GM23338 (cell line): ENCODE measurements at regions not wholly inside any gene's neighbourhood (a gene's known extent, or its start where the extent isn't known, plus 50 kb on each side); places are given as distances from the start of the nearest gene placed in this dataset.

Experiments
- ATAC-seq: fragments of 200-7000 bp; cut with Tn5 transposase; 3 replicates; pipeline ENCODE4 v1.9.1; 2020
- DNase-seq: peaks from one replicate; pipeline ENCODE4 v3.0.0-alpha.2; 2015; ENCODE audit warnings: low spot score
- H2AFZ ChIP-seq: fragments of 200-600 bp; sonication (generic); 2 replicates; pipeline ENCODE4 v1.8.0; 2016; ENCODE audit warnings: antibody characterized with exemption, mild to moderate bottlenecking, moderate library complexity
- H3F3A ChIP-seq: fragments of 200-600 bp; sonication (generic); replicated peaks from 2 replicates; pipeline ENCODE4 v1.8.0; 2017; ENCODE audit warnings: antibody characterized with exemption, mixed run types, low read depth
- H3K27ac ChIP-seq: fragments of 200-600 bp; sonication (generic); 2 replicates; pipeline ENCODE4 v1.6.1; 2016; ENCODE audit warnings: low read depth
- H3K27me3 ChIP-seq: fragments of 200-600 bp; sonication (generic); 2 replicates; pipeline ENCODE4 v1.8.0; 2016; ENCODE audit warnings: mild to moderate bottlenecking, mixed run types, moderate library complexity; ENCODE audit not compliant: insufficient read depth
- H3K36me3 ChIP-seq: fragments of 200-600 bp; sonication (generic); 2 replicates; pipeline ENCODE4 v1.8.0; 2016; ENCODE audit warnings: mild to moderate bottlenecking; ENCODE audit not compliant: insufficient read depth
- H3K4me1 ChIP-seq: fragments of 200-600 bp; sonication (generic); 2 replicates; pipeline ENCODE4 v1.8.0; 2016; ENCODE audit warnings: mild to moderate bottlenecking, moderate library complexity; ENCODE audit not compliant: insufficient read depth
- H3K4me2 ChIP-seq: fragments of 200-600 bp; sonication (generic); 2 replicates; pipeline ENCODE4 v1.7.1; 2017; ENCODE audit warnings: mixed run types
- H3K4me3 ChIP-seq: fragments of 200-600 bp; sonication (generic); 2 replicates; pipeline ENCODE4 v1.6.1; 2016; ENCODE audit warnings: mixed run types
- H3K79me2 ChIP-seq: fragments of 200-600 bp; sonication (generic); replicated peaks from 2 replicates; pipeline ENCODE4 v1.8.0; 2017; ENCODE audit warnings: mild to moderate bottlenecking; ENCODE audit not compliant: insufficient read depth
- H3K9me2 ChIP-seq: fragments of 200-600 bp; sonication (generic); 2 replicates; pipeline ENCODE4 v1.8.0; 2017; ENCODE audit not compliant: insufficient read depth
- H4K20me1 ChIP-seq: fragments of 200-600 bp; sonication (generic); replicated peaks from 2 replicates; pipeline ENCODE4 v1.8.0; 2017; ENCODE audit warnings: mild to moderate bottlenecking; ENCODE audit not compliant: insufficient read depth
- H3K27ac Mint-ChIP-seq: 2 replicates; pipeline ENCODE4 v1.8.0; 2020; ENCODE audit warnings: inconsistent platforms, mild to moderate bottlenecking, moderate library complexity, mixed read lengths
- H3K27me3 Mint-ChIP-seq: 3 replicates; pipeline ENCODE4 v1.8.0; 2022; ENCODE audit warnings: low read depth, mild to moderate bottlenecking, moderate library complexity, mixed read lengths, inconsistent platforms; ENCODE audit not compliant: insufficient read depth, poor library complexity
- H3K36me3 Mint-ChIP-seq: 3 replicates; pipeline ENCODE4 v1.8.0; 2021; ENCODE audit warnings: low read depth, mild to moderate bottlenecking, inconsistent platforms, moderate library complexity, mixed read lengths
- H3K4me1 Mint-ChIP-seq: 3 replicates; pipeline ENCODE4 v1.8.0; 2020; ENCODE audit warnings: mild to moderate bottlenecking, inconsistent platforms, mixed read lengths
- H3K4me3 Mint-ChIP-seq: 3 replicates; pipeline ENCODE4 v1.8.0; 2021; ENCODE audit warnings: moderate library complexity, mild to moderate bottlenecking, inconsistent platforms, mixed read lengths
- H3K9me3 Mint-ChIP-seq: 3 replicates; pipeline ENCODE4 v1.8.0; 2020; ENCODE audit warnings: moderate library complexity, mild to moderate bottlenecking, inconsistent platforms, mixed read lengths
- CREB1 ChIP-seq: fragments of 250-450 bp; sonication (Bioruptor Pico); IDR thresholded peaks from 2 replicates; pipeline ENCODE4 v1.5.0; 2020; ENCODE audit warnings: low read depth, mild to moderate bottlenecking, moderate library complexity
- CTCF ChIP-seq, 2 experiments: fragments of 200-600 bp in 1 of 2; sonication (generic) in 1 of 2; conservative IDR thresholded peaks; 2 replicates each; pipeline versions ENCODE4 v1.5.1 to v1.6.1; 2016 to 2017; ENCODE audit warnings: antibody characterized with exemption in 2 of 2, low read depth in 2 of 2, mild to moderate bottlenecking in 2 of 2, moderate library complexity in 1 of 2
- ETS1 ChIP-seq: IDR thresholded peaks from 2 replicates; pipeline ENCODE4 v1.6.1; 2016; ENCODE audit warnings: antibody characterized with exemption
- EZH2 ChIP-seq: fragments of 200-600 bp; sonication (generic); IDR thresholded peaks from one replicate; pipeline ENCODE4 v1.8.0; 2017; ENCODE audit warnings: antibody characterized with exemption, mild to moderate bottlenecking, low read depth; ENCODE audit not compliant: unreplicated experiment
- EZH2phosphoT487 ChIP-seq: fragments of 200-600 bp; sonication (generic); IDR thresholded peaks from one replicate; pipeline ENCODE4 v1.8.1; 2018; ENCODE audit warnings: antibody characterized with exemption; ENCODE audit not compliant: unreplicated experiment
- JUNB ChIP-seq: IDR thresholded peaks from one replicate; pipeline ENCODE4 v1.6.1; 2016; ENCODE audit warnings: antibody characterized with exemption; ENCODE audit not compliant: unreplicated experiment
- POLR2AphosphoS5 ChIP-seq: IDR thresholded peaks from 2 replicates; pipeline ENCODE4 v1.6.1; 2016; ENCODE audit warnings: antibody characterized with exemption, low read depth
- STAT1 ChIP-seq: IDR thresholded peaks from one replicate; pipeline ENCODE4 v1.6.1; 2016; ENCODE audit warnings: antibody characterized with exemption; ENCODE audit not compliant: unreplicated experiment
- ZNF114 ChIP-seq: fragments of 250-450 bp; sonication (Bioruptor Pico); IDR thresholded peaks from 2 replicates; pipeline ENCODE4 v1.5.0; 2020; ENCODE audit warnings: mild to moderate bottlenecking, moderate library complexity
- ZNF331 ChIP-seq: fragments of 250-450 bp; sonication (Bioruptor Pico); IDR thresholded peaks from 2 replicates; pipeline ENCODE4 v1.5.0; 2020; ENCODE audit warnings: low read depth, mild to moderate bottlenecking, moderate library complexity
- TF ChIP-seq, protein P1 (sequence below): IDR thresholded peaks from one replicate; pipeline ENCODE4 v1.6.1; 2018; ENCODE audit warnings: antibody characterized with exemption; ENCODE audit not compliant: unreplicated experiment

GRCh38 chr2:180662941-180663471 is 317.4 kb upstream of the UBE2E3 start:
- Mint-ChIP-seq H3K4me3 (no peak overlapping the region), H3K36me3 (no peaks in the 10 kb centered on the region), H3K9me3 (no peaks in the 10 kb centered on the region), H3K27me3 (no peaks in the 10 kb centered on the region), H3K27ac (no peak overlapping the region), H3K4me1 (peaks cover 10% of the 10 kb centered on the region)
- no peaks in the 10 kb centered on the region for H4K20me1 ChIP-seq
- no peaks in the 10 kb centered on the region for H3F3A ChIP-seq
- no peak overlapping the region for H2AFZ ChIP-seq
- TF ChIP-seq ZNF114 (CRISPR knock-in tag) (no peak), EZH2phosphoT487 (no peak), POLR2AphosphoS5 (no peak), CTCF (conservative IDR thresholded peaks at IDR 0.05; ENCODE audit: low read depth in 2 of 2) (no peak), CREB1 (no peak), EZH2 (no peak), ZNF331 (CRISPR knock-in tag) (no peak), ETS1 (no peak)
- TF ChIP-seq, protein P1, sequence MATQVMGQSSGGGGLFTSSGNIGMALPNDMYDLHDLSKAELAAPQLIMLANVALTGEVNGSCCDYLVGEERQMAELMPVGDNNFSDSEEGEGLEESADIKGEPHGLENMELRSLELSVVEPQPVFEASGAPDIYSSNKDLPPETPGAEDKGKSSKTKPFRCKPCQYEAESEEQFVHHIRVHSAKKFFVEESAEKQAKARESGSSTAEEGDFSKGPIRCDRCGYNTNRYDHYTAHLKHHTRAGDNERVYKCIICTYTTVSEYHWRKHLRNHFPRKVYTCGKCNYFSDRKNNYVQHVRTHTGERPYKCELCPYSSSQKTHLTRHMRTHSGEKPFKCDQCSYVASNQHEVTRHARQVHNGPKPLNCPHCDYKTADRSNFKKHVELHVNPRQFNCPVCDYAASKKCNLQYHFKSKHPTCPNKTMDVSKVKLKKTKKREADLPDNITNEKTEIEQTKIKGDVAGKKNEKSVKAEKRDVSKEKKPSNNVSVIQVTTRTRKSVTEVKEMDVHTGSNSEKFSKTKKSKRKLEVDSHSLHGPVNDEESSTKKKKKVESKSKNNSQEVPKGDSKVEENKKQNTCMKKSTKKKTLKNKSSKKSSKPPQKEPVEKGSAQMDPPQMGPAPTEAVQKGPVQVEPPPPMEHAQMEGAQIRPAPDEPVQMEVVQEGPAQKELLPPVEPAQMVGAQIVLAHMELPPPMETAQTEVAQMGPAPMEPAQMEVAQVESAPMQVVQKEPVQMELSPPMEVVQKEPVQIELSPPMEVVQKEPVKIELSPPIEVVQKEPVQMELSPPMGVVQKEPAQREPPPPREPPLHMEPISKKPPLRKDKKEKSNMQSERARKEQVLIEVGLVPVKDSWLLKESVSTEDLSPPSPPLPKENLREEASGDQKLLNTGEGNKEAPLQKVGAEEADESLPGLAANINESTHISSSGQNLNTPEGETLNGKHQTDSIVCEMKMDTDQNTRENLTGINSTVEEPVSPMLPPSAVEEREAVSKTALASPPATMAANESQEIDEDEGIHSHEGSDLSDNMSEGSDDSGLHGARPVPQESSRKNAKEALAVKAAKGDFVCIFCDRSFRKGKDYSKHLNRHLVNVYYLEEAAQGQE = no peak
- H3K9me2 ChIP-seq = 0 out of 2 replicates have a peak, but pooled peaks cover 3% of the 10 kb centered on the region
- H3K36me3 ChIP-seq = no peaks in the 10 kb centered on the region
- ATAC-seq = no peak
- H3K4me2 ChIP-seq = no peak overlapping the region
- 0 out of 2 replicates have a peak, but pooled peaks cover 3% of the 10 kb centered on the region for H3K4me1 ChIP-seq
- no peaks in the 10 kb centered on the region for H3K27me3 ChIP-seq
- no peaks in the 10 kb centered on the region for H3K79me2 ChIP-seq
- H3K4me3 ChIP-seq = no peak overlapping the region
- no peak overlapping the region for H3K27ac ChIP-seq
- DNase-seq = no peak

DNA sequence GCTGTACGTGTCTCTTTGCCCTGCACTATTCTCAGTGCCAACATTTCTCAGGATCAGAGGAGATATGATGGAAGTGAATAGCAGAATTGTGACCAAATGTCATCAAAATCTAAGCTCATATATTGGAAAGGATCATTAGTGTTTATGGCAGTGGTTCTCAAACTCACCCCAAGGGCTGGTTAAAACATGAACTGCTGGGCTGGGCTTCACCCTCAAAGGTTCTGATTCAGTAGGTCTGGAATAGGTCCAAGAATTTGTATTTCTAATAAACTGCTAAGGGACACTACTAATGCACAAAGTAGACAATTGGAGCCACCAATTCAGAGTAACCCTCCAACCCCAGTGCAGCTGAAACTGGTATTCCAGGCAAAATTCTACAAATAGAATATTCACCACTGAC is 317.9 kb upstream of the UBE2E3 start:
- Histone ChIP-seq H3K4me2 (no peak overlapping the region), H3K79me2 (no peaks in the 10 kb centered on the region), H3K36me3 (no peaks in the 10 kb centered on the region)
- TF ChIP-seq CTCF (conservative IDR thresholded peaks at IDR 0.05; ENCODE audit: low read depth in 2 of 2) = no peak
- no peak for TF ChIP-seq ZNF331 (CRISPR knock-in tag)
- TF ChIP-seq EZH2phosphoT487 = no peak
- no peak for TF ChIP-seq STAT1
- TF ChIP-seq ZNF114 (CRISPR knock-in tag) = no peak
- no peak for TF ChIP-seq EZH2
- TF ChIP-seq POLR2AphosphoS5 = no peak
- no peak for TF ChIP-seq ETS1
- no peak for TF ChIP-seq JUNB

More for the DNA sequence above, 317.9 kb upstream of the UBE2E3 start:
- Mint-ChIP-seq H3K4me3 (no peak overlapping the region), H3K27ac (no peak overlapping the region), H3K4me1 (peaks cover 10% of the 10 kb centered on the region), H3K27me3 (no peaks in the 10 kb centered on the region), H3K9me3 (no peaks in the 10 kb centered on the region), H3K36me3 (no peaks in the 10 kb centered on the region)
- Histone ChIP-seq H3K4me3 (no peak overlapping the region), H4K20me1 (no peaks in the 10 kb centered on the region), H3K27me3 (no peaks in the 10 kb centered on the region), H3F3A (no peaks in the 10 kb centered on the region), H3K27ac (no peak overlapping the region), H3K9me2 (0 out of 2 replicates have a peak, but pooled peaks cover 3% of the 10 kb centered on the region), H3K4me1 (0 out of 2 replicates have a peak, but pooled peaks cover 3% of the 10 kb centered on the region), H2AFZ (no peak overlapping the region)
- DNase-seq = no peak
- no peak for ATAC-seq
